ENCODE measurements at regions not wholly inside any gene's neighbourhood (a gene's known extent, or its start where the extent isn't known, plus 50 kb on each side); places are given as distances from the start of the nearest gene placed in this dataset.

- no peak for TF ChIP-seq POLR2A (IDR thresholded peaks at IDR 0.05; ENCODE audit: low read length)
- TF ChIP-seq GATA1 (IDR thresholded peaks at IDR 0.05; ENCODE audit: low read depth, low read length): no peak
These were observed 281.1 kb downstream of the GALR1 start for GRCh38 chr18:77530732-77531131.

Measured in erythroblast (primary cell).